Esophagus (tissue), 2 donors: ENCODE measurements at regions not wholly inside any gene's neighbourhood (a gene's known extent, or its start where the extent isn't known, plus 50 kb on each side); places are given as distances from the start of the nearest gene placed in this dataset.

Source experiments
- H3K27ac ChIP-seq, 2 donors: one replicate each; pipeline ENCODE4 v1.5.1; 2013; ENCODE audit warnings: low read depth in 2 of 2, mild to moderate bottlenecking in 2 of 2, inconsistent platforms in 1 of 2, low read length in 1 of 2, moderate library complexity in 1 of 2
- H3K27me3 ChIP-seq, 2 donors: one replicate each; pipeline ENCODE4 v1.6.1; 2013; ENCODE audit warnings: low read length in 2 of 2, control low read depth in 1 of 2, mild to moderate bottlenecking in 1 of 2; ENCODE audit not compliant: insufficient read depth in 2 of 2, control insufficient read depth in 1 of 2
- H3K36me3 ChIP-seq, 2 donors: one replicate each; pipeline ENCODE4 v1.6.1; 2013; ENCODE audit warnings: low read length in 1 of 2; ENCODE audit not compliant: control insufficient read depth in 2 of 2, insufficient read depth in 2 of 2
- H3K4me1 ChIP-seq, 2 donors: one replicate each; pipeline ENCODE4 v1.6.1; 2013; ENCODE audit warnings: low read length in 1 of 2; ENCODE audit not compliant: control insufficient read depth in 2 of 2, insufficient read depth in 2 of 2
- H3K4me3 ChIP-seq, 2 donors: one replicate each; pipeline ENCODE4 v1.5.1; 2013; ENCODE audit warnings: low read length in 2 of 2, mild to moderate bottlenecking in 2 of 2, low read depth in 1 of 2, moderate library complexity in 1 of 2
- H3K9me3 ChIP-seq, 2 donors: one replicate each; pipeline ENCODE4 v1.6.1; 2013; ENCODE audit warnings: mild to moderate bottlenecking in 2 of 2, low read depth in 1 of 2, low read length in 1 of 2, moderate library complexity in 1 of 2; ENCODE audit not compliant: control insufficient read depth in 2 of 2, insufficient read depth in 1 of 2
- WGBS, 2 donors: extraction: QIAGEN DNeasy Blood & Tissue Kit; methylation state at CpG; one replicate each; pipeline ENCODE4 v1.1.7; 2013; 5-methylcytosine and 5-hydroxymethylcytosine counted together
- donor health status: healthy with polysubstance abuse.
- donor health status: Bipolar disorder and iron deficiency.

- Histone ChIP-seq H3K27ac (no peak overlapping the region), H3K4me3 (no peak overlapping the region), H3K36me3 (no peaks in the 10 kb centered on the region), H3K4me1 (no peaks in the 10 kb centered on the region), H3K27me3 (peaks cover 0 to 3% of the 10 kb centered on the region in 2 donors), H3K9me3 (no peaks in the 10 kb centered on the region)
- WGBS, 2 donors, result 38 to 47% methylated on average over 2 of the region's 2 CpGs
Observed at GRCh38 chr1:90107990-90108389, 113.1 kb downstream of the ZNF326 start.

- Histone ChIP-seq H3K4me3 (no peak overlapping the region), H3K27me3 (peaks cover 0 to 3% of the 10 kb centered on the region in 2 donors)
Observed at GRCh38 chr1:90106311-90106710, 111.4 kb downstream of the ZNF326 start.

GRCh38 chr1:90104941-90105538, 110.1 kb downstream of the ZNF326 start:
- 63 to 67% methylated on average over 15 of the region's 15 CpGs for WGBS, 2 donors
- Histone ChIP-seq H3K4me3 (no peak overlapping the region), H3K9me3 (no peaks in the 10 kb centered on the region), H3K36me3 (no peaks in the 10 kb centered on the region), H3K4me1 (no peaks in the 10 kb centered on the region), H3K27me3 (peaks cover 0 to 3% of the 10 kb centered on the region in 2 donors), H3K27ac (no peak overlapping the region)

More at GRCh38 chr1:90106311-90106710, 111.4 kb downstream of the ZNF326 start:
- Histone ChIP-seq H3K4me1 (no peaks in the 10 kb centered on the region), H3K9me3 (no peaks in the 10 kb centered on the region), H3K36me3 (no peaks in the 10 kb centered on the region), H3K27ac (no peak overlapping the region)
- 46 to 61% methylated on average over 4 of the region's 4 CpGs for WGBS, 2 donors

- peaks cover 0 to 2% of the 10 kb centered on the region in 2 donors for H3K9me3 ChIP-seq
- H3K36me3 ChIP-seq, result no peaks in the 10 kb centered on the region
- H3K27ac ChIP-seq, result no peak overlapping the region
- H3K4me3 ChIP-seq, result no peak overlapping the region
- H3K4me1 ChIP-seq, result no peaks in the 10 kb centered on the region
- peaks cover 0 to 3% of the 10 kb centered on the region in 2 donors for H3K27me3 ChIP-seq
- 83 to 85% methylated on average over 4 of the region's 4 CpGs for WGBS, 2 donors
Observed at GRCh38 chr1:90100566-90100965, 105.7 kb downstream of the ZNF326 start.

- Histone ChIP-seq H3K36me3 (no peaks in the 10 kb centered on the region), H3K27ac (no peak overlapping the region), H3K27me3 (no peaks in the 10 kb centered on the region), H3K4me1 (no peaks in the 10 kb centered on the region), H3K9me3 (peaks cover 0 to 2% of the 10 kb centered on the region in 2 donors), H3K4me3 (no peak overlapping the region)
- 70 to 73% methylated on average over 3 of the region's 3 CpGs for WGBS, 2 donors
Observed at GRCh38 chr1:90092441-90092840, 97.5 kb downstream of the ZNF326 start.
